GM10266 (cell line): ENCODE measurements at regions not wholly inside any gene's neighbourhood (a gene's known extent, or its start where the extent isn't known, plus 50 kb on each side); places are given as distances from the start of the nearest gene placed in this dataset.

Experiments
- DNase-seq: peaks from one replicate; pipeline ENCODE4 v3.0.0; 2012; ENCODE audit errors: extremely low spot score
- TF ChIP-seq, protein P1 (sequence below): IDR thresholded peaks from 2 replicates; pipeline ENCODE4 v1.5.1; 2012; ENCODE audit warnings: mild to moderate bottlenecking, low read depth; ENCODE audit not compliant: control insufficient read depth, insufficient read depth; ENCODE audit errors: missing control alignments

DNA sequence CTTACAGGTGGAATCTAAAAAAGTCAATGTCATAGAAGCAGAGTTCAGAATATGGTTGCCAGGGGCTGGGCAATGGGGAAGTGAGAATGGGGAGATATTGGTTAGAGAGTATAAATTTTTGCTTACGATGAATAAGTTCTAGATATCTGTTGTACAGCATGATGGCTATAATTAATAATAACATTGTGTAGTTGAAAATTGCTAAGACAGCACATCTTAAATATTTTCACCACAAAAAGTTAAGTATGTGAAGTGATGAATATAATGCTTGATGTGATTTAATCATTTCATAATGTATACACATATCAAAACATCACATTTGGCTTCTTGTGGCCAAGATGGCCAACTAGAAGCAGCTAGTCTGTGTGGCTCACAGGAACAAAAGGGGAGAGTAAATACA is 425.9 kb upstream of the ACO1 start:
- TF ChIP-seq, protein P1, sequence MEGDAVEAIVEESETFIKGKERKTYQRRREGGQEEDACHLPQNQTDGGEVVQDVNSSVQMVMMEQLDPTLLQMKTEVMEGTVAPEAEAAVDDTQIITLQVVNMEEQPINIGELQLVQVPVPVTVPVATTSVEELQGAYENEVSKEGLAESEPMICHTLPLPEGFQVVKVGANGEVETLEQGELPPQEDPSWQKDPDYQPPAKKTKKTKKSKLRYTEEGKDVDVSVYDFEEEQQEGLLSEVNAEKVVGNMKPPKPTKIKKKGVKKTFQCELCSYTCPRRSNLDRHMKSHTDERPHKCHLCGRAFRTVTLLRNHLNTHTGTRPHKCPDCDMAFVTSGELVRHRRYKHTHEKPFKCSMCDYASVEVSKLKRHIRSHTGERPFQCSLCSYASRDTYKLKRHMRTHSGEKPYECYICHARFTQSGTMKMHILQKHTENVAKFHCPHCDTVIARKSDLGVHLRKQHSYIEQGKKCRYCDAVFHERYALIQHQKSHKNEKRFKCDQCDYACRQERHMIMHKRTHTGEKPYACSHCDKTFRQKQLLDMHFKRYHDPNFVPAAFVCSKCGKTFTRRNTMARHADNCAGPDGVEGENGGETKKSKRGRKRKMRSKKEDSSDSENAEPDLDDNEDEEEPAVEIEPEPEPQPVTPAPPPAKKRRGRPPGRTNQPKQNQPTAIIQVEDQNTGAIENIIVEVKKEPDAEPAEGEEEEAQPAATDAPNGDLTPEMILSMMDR: no peak
- DNase-seq: no peak

DNA sequence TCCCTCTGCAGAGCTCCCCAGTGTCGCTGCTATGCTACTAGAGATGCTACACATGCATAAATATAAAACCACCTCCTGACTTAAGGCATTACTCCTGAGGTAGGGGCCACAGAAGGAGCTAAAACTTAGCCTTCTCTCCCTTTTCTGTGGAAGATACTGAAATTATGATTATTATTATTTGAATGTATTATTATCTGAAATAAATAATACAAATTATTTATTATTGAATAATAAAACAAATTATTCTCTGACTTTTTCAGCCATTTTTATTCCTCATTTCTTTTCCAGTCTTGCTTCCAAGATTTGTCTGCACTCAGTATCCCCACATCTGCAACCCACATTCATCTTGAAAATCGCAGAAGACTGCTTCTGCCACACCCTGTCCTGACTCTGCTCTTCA is 414.9 kb upstream of the ACO1 start:
- no peak for DNase-seq
- TF ChIP-seq, protein P1: no peak

DNA sequence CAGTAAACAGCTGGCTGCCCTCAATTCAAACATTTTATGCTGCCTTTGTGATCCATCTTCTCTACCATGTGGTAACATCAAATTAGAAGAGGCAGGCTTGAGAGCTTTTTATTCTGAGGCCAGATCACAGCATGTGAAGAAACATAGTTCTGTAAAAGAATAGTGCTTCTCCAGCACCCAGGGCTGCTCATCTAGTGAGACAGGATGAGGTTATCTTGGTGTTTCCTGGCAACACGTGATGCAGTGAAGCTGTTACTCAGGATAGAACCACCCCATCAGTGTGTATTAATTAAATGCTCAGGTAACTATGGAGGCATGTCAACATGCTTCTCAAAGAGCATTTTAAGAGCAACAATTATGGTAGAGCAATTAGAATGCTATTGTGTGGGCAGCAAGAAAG is 400.5 kb upstream of the ACO1 start:
- TF ChIP-seq, protein P1: no peak
- no peak for DNase-seq

DNA sequence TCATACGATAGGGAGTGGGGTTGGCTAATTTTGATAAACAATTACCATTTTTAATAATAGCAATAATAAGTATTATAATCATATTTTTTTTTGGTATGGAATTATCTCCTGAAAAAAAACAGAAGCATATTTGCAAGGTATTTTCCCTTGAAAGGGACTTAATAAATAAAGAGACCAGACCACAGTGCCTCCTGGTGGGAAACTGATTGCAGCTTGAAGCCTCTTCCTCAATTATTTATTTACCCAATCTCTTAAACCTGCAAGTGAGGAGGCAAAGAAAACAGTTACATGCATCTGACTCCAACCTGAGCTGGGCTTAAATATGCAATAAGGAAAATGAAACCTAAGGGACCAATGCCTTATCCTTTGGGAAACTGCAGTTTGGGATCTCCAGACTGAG is 388.1 kb upstream of the ACO1 start:
- TF ChIP-seq, protein P1: no peak
- DNase-seq: no peak

DNA sequence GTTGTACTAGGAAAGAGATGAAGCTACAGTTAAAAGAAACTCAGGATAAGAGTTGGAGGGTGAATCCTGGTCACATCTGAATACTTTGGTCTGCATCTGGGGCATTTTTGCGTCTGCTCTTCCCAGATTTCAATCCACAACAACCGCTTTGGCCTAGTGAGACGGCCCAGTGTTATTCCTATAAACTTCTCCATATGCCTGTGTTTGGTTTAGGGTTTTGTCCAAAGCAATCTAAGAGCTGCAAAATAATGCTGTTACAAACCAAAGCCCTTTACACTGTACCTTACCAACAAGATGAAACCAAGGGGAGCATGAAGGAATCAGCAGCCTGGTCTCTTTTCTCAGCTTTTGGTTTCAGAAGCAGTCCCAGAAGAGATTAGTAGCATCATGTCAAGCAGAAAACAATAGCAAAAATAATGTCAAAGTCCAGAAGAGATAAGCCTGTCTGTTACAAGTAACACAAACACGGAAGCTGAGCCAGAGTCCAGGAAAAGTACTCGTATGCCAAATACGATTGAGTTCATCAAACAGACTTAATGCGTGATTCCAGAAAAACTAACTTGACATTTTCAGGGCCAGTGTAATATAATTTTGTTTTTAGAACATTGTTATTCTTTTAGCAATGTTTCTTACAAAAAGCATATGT is 379.9 kb upstream of the ACO1 start:
- TF ChIP-seq, protein P1: no peak
- no peak for DNase-seq

DNA sequence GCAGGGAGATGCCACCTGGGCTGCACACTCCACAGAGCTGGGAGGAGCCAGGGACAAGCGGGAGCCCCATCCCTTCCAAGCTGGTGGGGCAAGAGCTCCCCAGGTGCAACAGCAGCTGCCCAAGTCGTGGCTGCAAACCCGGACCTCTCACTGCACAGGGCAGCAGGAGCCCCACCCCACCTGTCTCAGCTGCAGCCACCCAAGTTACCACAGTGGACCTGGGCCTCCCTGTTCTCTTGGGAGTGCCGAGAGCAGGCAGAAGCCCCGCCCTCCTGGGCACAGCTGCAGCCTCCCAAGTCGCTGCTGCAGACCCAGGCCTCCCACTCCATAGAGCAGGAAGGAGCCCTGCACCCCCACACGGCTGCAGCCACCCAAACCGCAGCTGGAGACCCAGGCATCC is 374.1 kb upstream of the ACO1 start:
- no peak for DNase-seq
- TF ChIP-seq, protein P1: no peak

DNA sequence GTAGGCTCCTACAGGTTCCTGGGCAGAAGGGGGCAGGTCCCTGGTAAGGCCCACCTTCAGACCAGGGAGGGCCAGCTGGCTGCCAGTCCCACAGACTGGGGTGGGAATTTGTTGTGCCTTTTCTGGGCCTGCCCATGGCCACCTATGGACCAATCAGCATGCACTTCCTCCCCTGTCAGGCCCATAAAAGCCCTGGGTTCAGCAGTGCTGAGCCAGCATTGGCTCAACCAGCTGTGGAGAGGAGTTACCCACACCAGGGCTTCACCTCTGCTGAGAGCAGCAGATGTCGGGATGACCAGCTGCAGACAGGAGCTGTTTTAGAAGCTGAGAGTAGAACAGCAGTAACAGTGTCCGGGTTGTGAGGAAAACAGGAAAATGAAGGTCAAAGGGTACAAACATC is 373.4 kb upstream of the ACO1 start:
- TF ChIP-seq, protein P1: no peak
- no peak for DNase-seq
